GM23338 (cell line): ENCODE measurements at regions not wholly inside any gene's neighbourhood (a gene's known extent, or its start where the extent isn't known, plus 50 kb on each side); places are given as distances from the start of the nearest gene placed in this dataset.

Experiments used
- TF ChIP-seq, protein P1 (sequence below): IDR thresholded peaks from one replicate; pipeline ENCODE4 v1.6.1; 2018; ENCODE audit warnings: antibody characterized with exemption; ENCODE audit not compliant: unreplicated experiment
- TF ChIP-seq, protein P2 (sequence below), 2 experiments: fragments of 200-600 bp in 1 of 2; sonication (generic) in 1 of 2; conservative IDR thresholded peaks; 2 replicates each; pipeline versions ENCODE4 v1.5.1 to v1.6.1; 2016 to 2017; ENCODE audit warnings: antibody characterized with exemption in 2 of 2, low read depth in 2 of 2, mild to moderate bottlenecking in 2 of 2, moderate library complexity in 1 of 2

DNA sequence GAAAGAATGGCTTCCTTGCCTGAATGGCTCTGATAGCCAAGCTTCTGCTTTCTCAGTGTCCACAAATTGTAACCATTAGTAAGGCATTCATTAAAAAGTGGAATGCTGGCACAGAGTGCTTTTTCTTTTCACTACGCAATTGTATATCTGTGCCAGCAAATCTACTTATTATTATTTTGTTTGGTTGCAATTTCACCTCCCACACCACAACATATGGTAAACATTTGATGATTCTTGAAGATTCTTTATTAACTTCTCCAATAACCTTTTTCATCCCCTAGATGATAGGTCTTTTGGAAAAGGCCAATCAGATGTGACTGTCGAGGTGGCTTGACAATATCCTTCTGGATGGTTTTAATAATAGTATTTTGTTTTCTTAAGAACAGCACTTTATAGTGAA lies 234.1 kb downstream of the TMEM38B start:
- TF ChIP-seq, protein P1, sequence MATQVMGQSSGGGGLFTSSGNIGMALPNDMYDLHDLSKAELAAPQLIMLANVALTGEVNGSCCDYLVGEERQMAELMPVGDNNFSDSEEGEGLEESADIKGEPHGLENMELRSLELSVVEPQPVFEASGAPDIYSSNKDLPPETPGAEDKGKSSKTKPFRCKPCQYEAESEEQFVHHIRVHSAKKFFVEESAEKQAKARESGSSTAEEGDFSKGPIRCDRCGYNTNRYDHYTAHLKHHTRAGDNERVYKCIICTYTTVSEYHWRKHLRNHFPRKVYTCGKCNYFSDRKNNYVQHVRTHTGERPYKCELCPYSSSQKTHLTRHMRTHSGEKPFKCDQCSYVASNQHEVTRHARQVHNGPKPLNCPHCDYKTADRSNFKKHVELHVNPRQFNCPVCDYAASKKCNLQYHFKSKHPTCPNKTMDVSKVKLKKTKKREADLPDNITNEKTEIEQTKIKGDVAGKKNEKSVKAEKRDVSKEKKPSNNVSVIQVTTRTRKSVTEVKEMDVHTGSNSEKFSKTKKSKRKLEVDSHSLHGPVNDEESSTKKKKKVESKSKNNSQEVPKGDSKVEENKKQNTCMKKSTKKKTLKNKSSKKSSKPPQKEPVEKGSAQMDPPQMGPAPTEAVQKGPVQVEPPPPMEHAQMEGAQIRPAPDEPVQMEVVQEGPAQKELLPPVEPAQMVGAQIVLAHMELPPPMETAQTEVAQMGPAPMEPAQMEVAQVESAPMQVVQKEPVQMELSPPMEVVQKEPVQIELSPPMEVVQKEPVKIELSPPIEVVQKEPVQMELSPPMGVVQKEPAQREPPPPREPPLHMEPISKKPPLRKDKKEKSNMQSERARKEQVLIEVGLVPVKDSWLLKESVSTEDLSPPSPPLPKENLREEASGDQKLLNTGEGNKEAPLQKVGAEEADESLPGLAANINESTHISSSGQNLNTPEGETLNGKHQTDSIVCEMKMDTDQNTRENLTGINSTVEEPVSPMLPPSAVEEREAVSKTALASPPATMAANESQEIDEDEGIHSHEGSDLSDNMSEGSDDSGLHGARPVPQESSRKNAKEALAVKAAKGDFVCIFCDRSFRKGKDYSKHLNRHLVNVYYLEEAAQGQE: no peak
- TF ChIP-seq, protein P2, sequence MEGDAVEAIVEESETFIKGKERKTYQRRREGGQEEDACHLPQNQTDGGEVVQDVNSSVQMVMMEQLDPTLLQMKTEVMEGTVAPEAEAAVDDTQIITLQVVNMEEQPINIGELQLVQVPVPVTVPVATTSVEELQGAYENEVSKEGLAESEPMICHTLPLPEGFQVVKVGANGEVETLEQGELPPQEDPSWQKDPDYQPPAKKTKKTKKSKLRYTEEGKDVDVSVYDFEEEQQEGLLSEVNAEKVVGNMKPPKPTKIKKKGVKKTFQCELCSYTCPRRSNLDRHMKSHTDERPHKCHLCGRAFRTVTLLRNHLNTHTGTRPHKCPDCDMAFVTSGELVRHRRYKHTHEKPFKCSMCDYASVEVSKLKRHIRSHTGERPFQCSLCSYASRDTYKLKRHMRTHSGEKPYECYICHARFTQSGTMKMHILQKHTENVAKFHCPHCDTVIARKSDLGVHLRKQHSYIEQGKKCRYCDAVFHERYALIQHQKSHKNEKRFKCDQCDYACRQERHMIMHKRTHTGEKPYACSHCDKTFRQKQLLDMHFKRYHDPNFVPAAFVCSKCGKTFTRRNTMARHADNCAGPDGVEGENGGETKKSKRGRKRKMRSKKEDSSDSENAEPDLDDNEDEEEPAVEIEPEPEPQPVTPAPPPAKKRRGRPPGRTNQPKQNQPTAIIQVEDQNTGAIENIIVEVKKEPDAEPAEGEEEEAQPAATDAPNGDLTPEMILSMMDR (conservative IDR thresholded peaks at IDR 0.05; ENCODE audit: low read depth in 2 of 2): no peak
